ENCODE measurements at regions not wholly inside any gene's neighbourhood (a gene's known extent, or its start where the extent isn't known, plus 50 kb on each side); places are given as distances from the start of the nearest gene placed in this dataset.

DNA sequence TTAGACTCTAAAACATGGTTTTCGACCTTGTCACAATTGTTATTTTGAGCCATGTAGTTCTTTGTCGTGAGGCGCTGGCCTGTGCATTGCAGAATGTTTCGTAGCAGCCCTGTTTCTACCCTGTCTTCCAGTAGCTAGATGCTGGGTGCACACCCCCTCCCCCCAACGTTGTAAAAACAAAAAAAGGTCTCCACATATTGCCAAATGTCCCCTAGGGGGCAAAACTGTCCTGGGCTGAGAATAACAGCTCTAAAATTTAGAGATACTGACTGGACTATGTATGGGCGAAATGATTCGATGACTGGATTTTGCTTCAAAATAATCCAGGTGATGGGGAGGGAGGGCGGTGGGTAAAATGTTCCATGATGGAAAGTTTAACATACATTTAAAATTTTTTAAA, 126.1 kb upstream of the FUT8 start:
- peak; percentile 17 for DNase-seq

DNA sequence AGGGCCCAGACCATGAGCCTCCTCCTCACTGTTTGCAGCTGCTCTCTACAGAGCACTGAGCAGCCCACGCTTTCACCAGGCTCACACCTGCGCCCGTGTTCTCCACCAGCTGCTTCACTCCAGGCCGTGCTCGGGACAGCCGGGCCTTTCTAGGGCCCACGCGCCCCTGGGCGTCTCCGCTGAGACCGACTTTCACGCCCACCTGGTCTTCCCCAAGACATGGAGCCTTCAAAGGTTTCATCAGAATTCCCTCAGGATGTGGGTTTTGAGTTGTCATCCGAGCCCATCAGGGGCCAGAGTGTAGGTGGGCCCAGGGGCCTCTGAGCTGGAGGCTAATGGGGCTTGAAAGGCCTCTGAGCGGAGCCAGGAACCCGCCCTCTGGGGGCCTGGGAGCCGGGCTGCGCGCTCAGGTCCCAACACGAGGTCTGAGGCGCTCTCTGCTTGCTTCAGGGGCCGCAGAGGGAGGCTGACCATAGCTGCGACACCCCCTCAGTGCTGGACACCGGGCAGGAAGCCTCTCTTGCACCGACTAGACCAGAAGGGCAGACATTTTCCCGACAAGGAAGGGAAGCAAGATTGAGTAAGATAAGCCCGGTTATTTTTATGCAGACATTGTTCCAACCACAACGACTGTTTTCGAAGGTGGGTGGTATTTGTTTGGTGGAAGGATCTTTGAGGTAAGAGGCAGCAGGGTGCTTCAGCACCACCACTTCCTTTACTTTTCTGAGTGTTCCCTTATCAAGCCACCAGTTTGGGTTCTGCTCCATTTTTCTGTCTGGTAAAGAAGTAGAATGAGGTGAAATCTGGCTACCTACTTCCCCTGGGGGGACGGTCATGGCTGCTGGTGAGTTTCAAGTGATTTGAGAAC, 125.0 kb upstream of the FUT8 start:
- no peak for DNase-seq

DNA sequence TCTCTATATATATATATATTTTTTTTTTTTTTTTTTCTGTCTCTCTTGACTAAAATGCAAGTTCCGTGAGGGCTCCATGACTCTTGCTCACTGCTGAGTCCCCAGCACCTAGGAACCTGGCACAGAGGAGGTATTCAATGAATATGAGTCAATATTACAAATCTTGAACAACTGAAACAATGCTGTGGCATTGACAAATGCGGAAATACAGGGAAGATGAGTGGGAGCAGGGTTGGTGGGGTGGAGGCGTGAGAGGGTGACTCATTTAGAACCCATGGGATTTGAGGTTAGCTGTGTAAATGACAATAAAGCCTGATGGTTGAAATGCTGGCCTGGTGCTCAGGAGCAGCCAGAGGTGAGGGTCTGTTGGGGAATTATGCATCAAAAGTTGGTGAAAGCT, 121.7 kb upstream of the FUT8 start:
- no peak for DNase-seq

DNA sequence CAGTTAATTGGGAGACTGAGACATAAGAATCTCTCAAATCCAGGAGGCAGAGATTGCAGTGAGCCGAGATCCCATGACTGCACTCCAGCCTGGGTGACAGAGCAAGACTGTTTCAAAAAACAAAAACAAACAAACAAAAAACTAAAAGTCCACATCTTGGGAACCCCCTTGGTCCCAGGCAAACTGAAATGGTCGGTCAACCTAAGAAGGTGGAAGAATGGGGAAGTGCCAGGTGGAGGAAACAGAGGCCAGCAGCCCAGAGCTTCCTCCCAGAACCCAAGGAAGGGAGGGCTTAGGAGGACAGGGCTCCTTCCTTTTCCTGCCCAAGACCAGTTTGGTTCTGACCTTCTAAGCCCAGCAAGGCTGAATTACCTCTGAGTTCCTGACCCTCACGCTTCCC, 121.0 kb upstream of the FUT8 start:
- DNase-seq, result no peak

DNA sequence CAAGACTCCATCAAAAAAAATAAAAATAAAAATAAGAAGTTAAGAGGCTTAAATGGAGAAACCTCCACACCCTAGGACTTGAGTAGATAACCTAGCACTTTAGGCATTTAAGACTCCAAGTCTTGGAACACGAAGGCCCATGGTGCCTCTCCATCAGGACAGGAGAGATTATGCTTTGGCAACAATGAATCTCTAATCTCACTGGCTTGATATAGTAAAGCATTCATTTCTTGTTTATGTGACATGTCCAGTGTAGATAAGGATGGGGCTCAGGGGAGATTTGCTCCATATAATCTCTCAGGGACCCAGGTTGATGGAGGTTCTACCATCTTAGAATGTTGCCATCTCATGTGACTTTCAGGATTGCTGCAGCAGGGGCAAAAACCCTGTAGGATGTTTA, 117.7 kb upstream of the FUT8 start:
- DNase-seq, result no peak

DNA sequence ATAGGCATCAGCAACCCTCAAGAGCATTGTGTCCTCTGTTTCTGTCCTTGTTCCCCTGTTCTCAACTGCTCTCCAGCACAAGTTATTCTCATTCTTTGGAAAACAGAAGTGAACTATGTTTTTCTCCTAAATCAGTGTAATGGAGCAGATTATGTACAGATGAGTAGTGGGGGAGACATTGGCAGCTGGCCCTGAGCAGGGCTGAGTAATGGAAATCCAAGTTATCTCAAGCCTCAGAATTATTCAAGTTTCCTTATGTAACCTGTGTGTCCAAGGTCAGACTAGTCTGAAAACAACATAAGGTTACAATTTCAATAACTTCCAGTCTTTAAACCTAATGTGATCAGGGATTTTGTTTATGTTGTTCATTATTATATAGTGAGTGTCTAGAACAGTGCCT, 116.1 kb upstream of the FUT8 start:
- no peak for DNase-seq

DNA sequence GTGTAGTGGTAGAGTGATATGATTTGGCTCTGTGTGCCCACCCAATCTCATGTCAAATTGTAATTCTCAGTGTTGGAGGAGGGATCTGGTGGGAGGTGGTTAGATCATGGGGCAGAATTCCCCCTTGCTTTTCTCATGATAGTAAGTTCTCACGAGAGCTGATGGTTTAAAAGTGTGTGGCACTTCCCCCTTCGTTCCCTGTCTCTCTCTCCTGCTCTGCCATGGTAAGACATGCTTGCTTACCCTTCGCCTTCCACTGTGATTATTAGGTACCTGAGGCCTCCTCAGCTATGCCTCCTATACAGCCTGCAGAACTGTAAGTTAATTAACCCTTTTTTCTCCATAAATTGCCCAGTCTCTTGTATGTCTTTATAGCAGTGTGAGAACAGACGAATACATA, 115.7 kb upstream of the FUT8 start:
- no peak for DNase-seq

DNA sequence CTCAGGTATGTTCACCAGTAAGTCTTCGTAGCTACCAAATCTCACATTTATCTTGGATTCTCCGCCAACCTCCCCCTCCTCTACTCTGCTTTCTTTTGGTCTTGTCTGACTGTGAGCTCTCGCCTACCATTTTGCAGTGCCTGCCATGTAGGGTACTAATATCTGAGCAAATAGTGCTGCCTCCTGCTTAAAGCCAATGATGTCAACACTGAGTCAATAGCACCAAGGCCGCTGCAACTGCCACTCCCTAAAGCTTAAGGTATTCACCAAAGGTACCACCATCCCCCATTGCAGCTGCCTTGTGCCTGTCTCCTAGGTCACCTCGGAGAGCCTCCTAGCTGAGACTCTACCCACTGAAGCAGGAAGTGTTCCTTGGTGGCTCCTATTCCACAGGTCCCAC, 114.8 kb upstream of the FUT8 start:
- no peak for DNase-seq

DNA sequence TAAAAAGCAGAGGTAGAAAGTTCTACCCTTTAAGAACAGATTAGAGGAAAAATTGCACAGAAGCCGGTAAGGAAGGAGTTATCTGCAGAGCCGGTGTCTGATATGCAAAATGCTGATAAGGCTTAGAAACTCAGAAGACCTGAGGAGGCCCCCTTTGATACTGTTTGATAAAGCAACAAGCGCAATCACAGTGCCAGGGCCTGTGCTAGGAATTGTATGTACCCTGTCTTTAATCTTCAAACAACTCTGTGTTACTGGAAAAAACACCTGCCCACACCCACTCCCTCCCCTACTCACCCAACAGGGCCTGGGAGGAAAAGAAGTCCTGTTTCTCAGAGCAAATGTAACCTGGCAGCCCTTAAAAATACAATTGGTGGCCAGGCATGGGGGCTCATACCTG, 112.7 kb upstream of the FUT8 start:
- no peak for DNase-seq

DNA sequence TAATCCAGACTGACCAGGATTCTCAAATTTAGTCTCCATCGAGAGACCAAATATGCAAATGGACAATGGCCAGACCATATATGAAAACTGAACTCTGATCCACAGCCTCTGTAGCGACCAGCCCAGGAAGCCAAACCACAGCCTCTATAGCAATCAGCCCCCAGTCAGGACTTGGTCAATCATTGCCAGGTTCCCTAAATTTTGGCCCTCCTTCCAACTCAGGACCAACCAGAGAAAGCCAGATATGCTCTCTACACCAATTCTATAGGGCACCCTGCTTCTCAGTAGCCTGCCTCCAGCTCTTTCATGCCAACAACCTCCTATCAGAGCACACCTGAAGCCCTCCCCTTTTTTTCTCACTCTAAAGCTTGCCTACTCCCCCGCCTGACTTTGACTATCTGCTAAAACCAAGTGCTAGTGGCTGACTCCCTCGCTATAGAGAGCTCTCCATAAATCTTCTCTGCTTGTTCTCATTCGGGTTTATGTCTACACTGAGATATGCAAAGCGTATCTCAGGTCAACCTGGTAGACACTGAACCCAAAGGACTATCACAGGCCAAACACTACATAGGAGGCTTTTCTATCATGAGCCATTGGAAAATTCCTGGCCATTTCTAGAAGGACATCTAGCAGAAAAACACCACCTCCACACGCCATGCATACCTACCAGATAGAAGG, 110.5 kb upstream of the FUT8 start:
- no peak for DNase-seq

DNA sequence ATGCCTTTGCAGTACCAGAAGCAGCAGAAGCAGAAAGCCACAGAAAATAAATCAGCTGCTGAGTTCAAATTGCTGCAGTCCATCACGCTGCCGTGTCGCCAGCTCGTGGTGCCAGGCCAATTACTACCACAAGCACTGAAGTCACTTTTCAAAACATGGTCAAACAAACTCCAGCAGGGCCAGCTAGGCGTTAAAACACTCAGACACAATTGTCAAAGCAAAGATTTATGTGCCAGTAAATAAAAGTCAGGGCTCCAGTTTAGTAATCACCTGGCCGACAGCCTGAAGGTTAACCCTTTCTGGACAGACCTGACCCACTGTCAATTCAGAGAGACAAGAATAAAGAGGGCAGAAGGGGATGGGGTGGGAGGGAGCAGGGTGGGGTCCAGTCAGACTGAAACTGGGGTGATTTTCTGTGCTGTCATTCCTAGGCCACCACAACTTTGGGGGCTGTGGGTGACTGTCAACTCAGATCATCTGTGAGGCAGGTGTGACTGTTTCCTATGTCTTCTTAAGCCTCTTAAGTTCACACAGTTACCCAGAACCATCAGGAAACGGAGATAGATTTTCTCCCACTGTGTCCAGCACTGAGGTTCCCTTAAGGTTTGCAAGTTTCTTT, 109.8 kb upstream of the FUT8 start:
- peak; percentile 52 for DNase-seq

DNA sequence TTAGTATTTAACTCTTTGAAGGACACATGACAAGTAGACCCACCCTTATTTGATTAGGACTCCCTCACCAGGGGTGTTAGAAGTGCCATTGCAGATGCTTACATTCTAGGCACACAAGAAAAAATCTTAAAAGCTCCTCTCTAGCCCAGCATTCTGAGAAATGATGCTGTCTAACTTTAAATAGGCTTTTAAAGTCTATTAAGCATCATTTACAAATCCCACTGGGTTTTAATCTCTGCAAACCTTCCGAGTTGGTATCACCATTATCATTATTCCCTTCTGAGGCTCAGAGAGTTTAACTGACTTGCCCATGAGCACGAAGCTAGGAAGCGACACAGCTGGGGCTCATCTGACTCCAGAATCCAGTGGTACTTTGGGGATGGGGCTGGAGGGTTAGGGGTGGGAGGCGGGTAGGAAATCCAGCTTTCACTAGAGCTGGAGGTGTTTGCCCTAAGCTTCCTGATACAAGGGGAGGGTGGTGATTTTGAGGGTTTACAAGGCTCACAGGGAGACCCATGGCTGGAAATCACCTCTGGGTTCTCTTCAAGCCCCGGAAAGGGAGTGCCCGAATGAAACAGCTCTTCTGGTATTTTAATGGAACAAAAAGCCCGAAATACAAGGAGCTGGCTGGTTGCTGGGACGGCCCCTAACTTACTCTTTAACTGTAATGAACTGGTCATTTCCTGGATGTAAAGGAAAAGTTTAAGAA, 109.2 kb upstream of the FUT8 start:
- DNase-seq, result peak; percentile 52

DNA sequence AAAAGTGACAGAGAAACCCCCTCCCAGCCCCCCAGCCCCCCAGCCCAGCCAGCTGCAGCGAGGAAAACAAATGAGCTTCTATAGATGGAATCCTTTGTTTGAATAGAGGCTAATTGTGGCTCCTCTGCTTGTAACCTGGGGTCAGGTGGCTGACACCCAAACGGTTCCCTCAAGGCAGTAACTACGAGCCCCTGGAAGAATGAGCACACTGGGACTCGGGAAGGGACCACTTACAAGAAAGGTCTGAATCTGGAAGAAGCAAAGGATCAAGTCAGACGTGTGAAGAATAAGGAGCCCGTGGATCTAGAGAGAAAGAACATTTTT, 108.7 kb upstream of the FUT8 start:
- no peak for DNase-seq

DNA sequence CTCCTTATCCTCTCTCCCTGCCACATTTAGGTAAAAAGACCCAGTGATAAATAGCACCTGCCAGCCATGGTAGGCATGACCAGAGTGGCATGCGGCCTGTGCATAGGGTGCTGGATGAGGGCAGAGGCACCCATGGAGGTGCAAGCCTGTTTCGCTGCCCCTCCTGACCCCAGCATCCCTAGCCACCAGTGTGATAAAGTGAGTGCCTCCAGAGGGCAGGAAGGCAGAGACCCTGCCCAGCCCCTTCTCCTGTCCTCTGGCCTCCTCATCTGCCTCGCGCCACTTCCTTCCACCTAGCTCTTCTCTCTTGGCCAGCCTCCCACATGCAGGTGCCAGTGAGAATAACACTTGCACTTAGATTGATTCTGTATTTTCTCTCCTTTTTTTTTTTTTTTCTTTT, 108.3 kb upstream of the FUT8 start:
- no peak for DNase-seq

DNA sequence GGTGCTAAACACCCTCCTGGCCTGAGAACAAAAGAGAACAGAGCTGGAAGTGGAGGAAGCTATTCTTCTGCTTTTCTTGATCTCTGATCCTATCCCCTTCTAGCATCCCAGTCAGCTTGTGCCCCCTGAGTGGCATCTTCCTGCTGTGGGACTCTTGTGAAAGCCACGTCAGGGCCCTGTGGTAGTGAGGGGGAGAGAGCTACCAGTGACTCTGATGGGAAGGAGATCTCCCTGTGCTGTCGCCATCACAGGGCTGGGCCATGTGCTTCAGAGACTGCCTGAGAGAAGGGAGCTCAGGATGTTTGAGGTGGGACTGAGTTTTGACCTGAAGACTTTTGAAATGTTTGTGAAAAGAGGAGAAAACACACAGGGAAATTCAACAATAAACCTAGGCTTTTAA, 107.6 kb upstream of the FUT8 start:
- DNase-seq, result no peak

DNA sequence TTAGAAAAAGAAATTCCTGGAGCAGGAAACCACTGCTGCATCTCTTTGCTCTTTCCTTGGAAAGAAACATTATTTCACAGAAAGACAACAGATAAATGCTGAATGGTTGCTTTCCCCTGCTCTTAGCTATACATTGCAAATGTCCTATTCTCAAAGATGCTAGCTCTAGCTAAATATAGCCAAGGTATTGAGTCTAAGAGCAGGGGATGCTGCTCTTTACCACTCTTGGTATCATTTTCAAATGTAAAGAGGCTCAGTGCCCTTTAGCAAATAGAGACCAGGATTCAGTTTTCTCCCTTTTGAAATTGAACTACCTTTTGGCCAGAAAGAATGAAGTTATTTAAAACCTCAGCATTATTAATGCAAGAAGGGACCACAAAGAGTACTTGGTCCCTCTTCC, 104.0 kb upstream of the FUT8 start:
- DNase-seq, result no peak

DNA sequence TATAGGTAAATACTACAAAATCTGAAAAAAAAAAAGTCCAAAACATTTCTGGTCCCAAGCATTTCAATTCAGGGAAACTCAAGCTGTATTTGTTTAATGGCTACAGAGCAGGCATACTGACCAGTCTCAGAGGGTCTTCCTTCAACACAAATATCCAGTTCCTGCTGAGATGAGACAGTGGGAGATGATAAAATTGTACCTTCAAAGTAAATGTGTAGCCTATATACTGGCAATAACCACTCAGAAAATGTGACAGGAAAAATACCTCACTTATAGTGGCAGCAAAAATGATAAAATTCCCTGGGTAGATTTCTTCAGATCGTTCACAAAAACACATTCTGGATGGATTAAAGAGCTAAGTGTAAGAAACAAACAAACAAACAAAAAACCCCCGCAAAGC, 102.0 kb upstream of the FUT8 start:
- DNase-seq, result no peak

DNA sequence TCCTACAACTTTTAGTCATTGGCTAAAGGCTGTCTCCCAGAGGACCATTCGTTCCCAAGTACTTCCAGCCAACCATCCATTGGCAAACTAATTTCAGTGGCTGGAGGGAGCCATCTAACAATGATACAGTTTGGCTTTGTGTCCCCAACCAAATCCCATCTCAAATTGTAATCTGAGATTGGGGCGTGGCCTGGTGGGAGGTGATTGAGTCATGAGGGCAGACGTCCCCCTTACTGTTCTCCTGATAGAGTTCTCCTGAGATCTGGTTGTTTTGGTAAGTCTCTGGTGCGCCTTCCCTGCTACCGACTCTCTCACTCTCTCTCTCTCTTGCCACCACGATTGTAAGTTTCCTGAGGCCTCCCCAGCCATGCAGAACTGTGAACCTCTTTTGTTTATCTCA, 99.7 kb upstream of the FUT8 start:
- DNase-seq, result peak; percentile 29

DNA sequence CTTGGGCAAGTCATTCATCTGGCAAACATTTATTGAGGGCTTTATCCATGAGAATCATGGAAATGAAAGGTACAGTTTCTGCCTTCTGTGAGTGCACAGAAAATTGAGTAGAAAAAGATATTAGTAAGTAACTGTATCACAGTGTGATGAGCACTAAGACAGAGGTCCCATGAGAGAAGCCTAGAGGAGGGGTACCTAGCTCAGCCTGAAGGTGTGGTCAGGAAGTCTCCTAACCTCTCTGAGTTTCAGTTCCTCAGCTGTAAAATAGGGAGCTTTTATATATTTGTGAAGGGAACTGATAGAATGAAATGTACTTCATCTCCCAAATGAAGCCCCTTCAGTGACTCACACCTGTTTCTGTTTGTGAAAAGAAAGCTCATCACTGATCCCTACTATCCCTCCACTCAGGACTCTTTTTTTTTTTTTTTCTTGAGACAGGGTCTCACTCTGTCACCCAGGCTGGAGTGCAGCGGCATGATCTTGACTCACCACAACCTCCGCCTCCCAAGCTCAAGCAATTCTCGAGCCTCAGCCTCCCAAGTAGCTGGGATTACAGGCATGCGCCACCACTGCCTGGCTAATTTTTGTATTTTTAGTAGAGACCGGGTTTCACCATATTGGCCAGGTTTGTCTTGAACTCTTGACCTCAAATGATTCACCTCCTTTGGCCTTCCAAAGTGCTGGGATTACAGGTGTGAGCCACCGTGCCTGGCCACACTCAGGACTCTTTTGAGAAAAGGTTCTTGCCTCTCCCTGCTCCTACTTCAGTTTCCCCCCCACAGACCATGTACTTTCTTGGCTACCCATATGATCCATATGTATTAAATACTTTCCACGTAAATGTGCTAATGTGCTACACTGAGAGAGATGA, 93.7 kb upstream of the FUT8 start:
- DNase-seq, result no peak

DNA sequence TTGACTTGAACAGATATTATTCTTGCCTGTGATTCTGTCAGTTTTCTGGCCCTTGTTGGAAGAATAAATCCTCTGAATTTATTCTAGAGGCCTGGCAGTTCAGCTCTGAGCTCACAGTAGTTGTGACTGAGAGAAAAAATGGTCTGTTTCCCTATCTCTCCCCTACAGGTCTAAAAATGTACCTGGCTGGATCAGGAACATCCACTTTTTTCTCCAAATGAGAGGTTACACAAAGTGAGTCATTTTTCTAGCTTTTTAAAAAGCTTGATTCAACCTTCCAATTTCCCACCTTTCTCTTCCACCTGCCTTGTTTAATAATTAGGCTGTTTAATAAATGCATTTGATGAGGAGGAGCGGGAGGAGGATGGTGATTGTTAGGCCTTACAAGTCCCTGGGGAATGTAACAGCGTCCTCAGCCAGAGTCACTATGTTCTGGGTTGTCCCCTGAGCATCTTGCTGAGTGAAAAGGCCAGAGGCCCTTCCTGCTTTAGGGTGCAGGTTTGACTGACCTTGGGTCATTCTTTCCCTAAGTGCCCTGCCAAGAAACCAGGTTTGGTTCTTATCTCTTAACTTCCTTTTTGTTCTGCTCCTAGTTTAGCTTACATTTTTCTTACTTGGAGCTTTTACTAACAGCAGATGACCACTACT, 91.7 kb upstream of the FUT8 start:
- DNase-seq, result no peak

DNA sequence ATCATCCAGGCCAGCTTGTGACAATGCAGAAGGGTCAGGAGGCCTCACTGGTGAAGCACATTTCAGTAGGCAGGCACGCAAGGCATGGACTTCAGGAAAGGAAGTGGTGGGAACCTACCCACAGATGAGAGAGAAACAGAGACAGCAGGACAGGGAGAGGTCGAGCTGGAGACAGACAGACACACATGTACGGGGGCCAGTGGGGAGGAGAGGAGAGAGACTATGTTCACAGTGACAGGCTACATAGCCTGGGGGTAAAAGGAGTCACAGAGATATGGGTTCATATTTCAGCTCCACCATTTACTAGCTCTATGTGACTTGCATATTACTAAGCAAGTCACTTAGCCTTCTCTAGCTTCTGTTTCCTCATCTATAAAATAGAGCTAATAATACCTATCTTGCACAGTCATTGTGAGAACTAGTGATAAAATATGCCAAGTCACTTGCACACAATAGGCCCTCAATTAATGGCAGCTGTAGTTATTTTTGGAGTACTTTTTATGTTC, 91.1 kb upstream of the FUT8 start:
- no peak for DNase-seq

DNA sequence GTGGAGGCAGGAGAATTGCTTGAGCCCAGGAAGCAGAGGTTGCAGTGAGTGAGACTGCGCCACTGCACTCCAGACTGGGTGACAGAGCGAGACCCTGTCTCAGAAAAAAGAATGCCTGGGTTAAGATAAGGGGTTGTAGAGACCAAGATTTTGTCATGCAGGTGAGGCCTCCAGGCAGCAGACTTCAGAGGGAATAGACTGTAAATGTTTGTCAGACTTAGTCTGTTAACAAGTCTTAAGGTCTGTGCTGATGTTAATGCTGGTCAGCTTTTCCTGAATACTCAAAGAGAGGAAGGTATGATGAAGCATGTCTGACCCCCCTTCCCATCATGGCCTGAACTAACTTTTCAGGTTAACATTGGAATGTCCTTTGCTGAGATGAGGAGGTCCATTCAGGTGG, 83.0 kb upstream of the FUT8 start:
- no peak for DNase-seq
